GM12892 (cell line): ENCODE measurements at regions not wholly inside any gene's neighbourhood (a gene's known extent, or its start where the extent isn't known, plus 50 kb on each side); places are given as distances from the start of the nearest gene placed in this dataset.

ENCODE experiments used
- POLR2AphosphoS5 ChIP-seq: IDR thresholded peaks from 2 replicates; pipeline ENCODE4 v1.6.1; 2011; ENCODE audit warnings: low read depth, low read length, control low read depth
- TAF1 ChIP-seq: IDR thresholded peaks from 2 replicates; pipeline ENCODE4 v1.6.1; 2011; ENCODE audit warnings: low read depth, mild to moderate bottlenecking, control low read depth, low read length, borderline replicate concordance

GRCh38 chrX:19202171-19202570, 79.9 kb upstream of the ADGRG2 start:
- TF ChIP-seq TAF1 (no peak), POLR2AphosphoS5 (no peak)
